Keratinocyte (primary cell): ENCODE measurements at regions not wholly inside any gene's neighbourhood (a gene's known extent, or its start where the extent isn't known, plus 50 kb on each side); places are given as distances from the start of the nearest gene placed in this dataset.

Source experiments
- CTCF ChIP-seq, 3 experiments: IDR thresholded peaks in 1 of 3; conservative IDR thresholded peaks in 1 of 3; optimal IDR thresholded peaks in 1 of 3; 2 replicates in 2 of 3; 3 replicates in 1 of 3; pipeline versions ENCODE3 to v1.5.1; 2011; ENCODE audit warnings: low read length in 3 of 3, mild to moderate bottlenecking in 3 of 3, moderate library complexity in 2 of 3, control low read depth in 1 of 3, inconsistent platforms in 1 of 3; ENCODE audit not compliant: insufficient read depth in 2 of 3; ENCODE audit errors: extremely low read depth in 1 of 3
- EZH2 ChIP-seq: IDR thresholded peaks from one replicate; pipeline ENCODE4 v1.6.1; 2012; ENCODE audit warnings: inconsistent platforms, mild to moderate bottlenecking, low read length, moderate library complexity

GRCh38 chr4:18292411-18292810 lies 270.9 kb upstream of the LCORL start:
- TF ChIP-seq CTCF (optimal IDR thresholded peaks at IDR 0.05 in 1 of 3, IDR thresholded peaks at IDR 0.05 in 1 of 3, conservative IDR thresholded peaks at IDR 0.05 in 1 of 3; ENCODE audit: extremely low read depth in 1 of 3, insufficient read depth in 2 of 3, low read length in 3 of 3) = no peak
- no peak for TF ChIP-seq EZH2
